Vagina (tissue), 2 donors: ENCODE measurements at regions not wholly inside any gene's neighbourhood (a gene's known extent, or its start where the extent isn't known, plus 50 kb on each side); places are given as distances from the start of the nearest gene placed in this dataset.

Experiments used
- CTCF ChIP-seq, 3 experiments: fragments of 450-650 bp in 2 of 3; fragments of 200-600 bp in 1 of 3; sonication (generic) in 1 of 3; IDR thresholded peaks; one replicate each; pipeline ENCODE4 v1.5.1; 2017 to 2019; ENCODE audit warnings: antibody characterized with exemption in 3 of 3, mild to moderate bottlenecking in 2 of 3, moderate library complexity in 2 of 3
- POLR2A ChIP-seq, 2 donors: fragments of 450-650 bp; IDR thresholded peaks; one replicate each; pipeline ENCODE4 v1.6.1; 2017; ENCODE audit warnings: antibody characterized with exemption in 2 of 2, mild to moderate bottlenecking in 2 of 2, moderate library complexity in 2 of 2
- POLR2AphosphoS5 ChIP-seq, 2 donors: sonication (generic); formaldehyde crosslinking; IDR thresholded peaks; one replicate each; pipeline ENCODE4 v1.9.0; 2017; ENCODE audit warnings: antibody characterized with exemption in 2 of 2, mild to moderate bottlenecking in 2 of 2, low read depth in 1 of 2; ENCODE audit not compliant: insufficient read depth in 1 of 2

DNA sequence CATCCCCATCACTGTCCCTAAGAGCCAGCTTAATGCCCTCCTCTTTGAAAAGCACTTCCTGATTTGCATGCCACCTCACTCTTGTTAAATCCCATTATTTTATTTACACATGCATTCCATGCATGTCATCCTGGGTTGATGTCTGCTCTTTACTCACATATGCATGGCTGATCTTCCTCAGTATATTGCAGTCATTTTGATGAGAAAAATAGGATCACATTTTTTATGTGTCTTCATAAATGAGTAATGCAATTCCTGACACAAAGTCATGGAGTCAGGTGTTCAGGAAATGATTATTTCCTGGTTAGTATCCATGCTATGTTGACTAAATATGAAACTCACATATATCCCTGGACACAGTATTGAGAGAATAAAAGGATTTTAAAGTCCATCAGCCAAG lies 204.7 kb downstream of the SLIT2 start:
- TF ChIP-seq CTCF (IDR thresholded peaks at IDR 0.05) (no peak), POLR2A (IDR thresholded peaks at IDR 0.05) (no peak), POLR2AphosphoS5 (IDR thresholded peaks at IDR 0.05; ENCODE audit: insufficient read depth in 1 of 2, low read depth in 1 of 2) (no peak)
